HepG2 (cell line): ENCODE measurements at regions not wholly inside any gene's neighbourhood (a gene's known extent, or its start where the extent isn't known, plus 50 kb on each side); places are given as distances from the start of the nearest gene placed in this dataset.

Source experiments
- ATAC-seq: fragments of 200-7000 bp; cut with Tn5 transposase; 3 replicates; pipeline ENCODE4 v1.9.1; 2020; ENCODE audit warnings: mild to moderate bottlenecking, moderate library complexity
- BruUV-seq: library from RNA; stranded (reverse); fragments of 400-500 nt; replicated peaks from 2 replicates; lab custom pipeline; 2021; lab: Mats Ljungman, UMichigan
- CTCF ChIA-PET: fragments of 300-600 bp; formaldehyde crosslinking; extraction: SDS; loops from one replicate; lab custom pipeline; 2021; ENCODE audit warnings: low total read pairs, inconsistent platforms, low intra/inter-chr PET ratio; lab: Yijun Ruan, JAX
- POLR2A ChIA-PET: fragments of 350-600 bp; sonication (Branson Sonifier 250); formaldehyde crosslinking; loops from one replicate; lab custom pipeline; 2020; ENCODE audit warnings: antibody characterized with exemption, inconsistent platforms; lab: Yijun Ruan, JAX
- DNase-seq: peaks from one replicate; pipeline ENCODE4 v3.0.0-alpha.2; 2015; ENCODE audit warnings: low spot score
- FAIRE-seq: peaks from 3 replicates; lab custom pipeline; 2011; peaks lifted over from hg19 to GRCh38; lab: Jason Lieb, UNC
- H2AFZ ChIP-seq: one replicate; pipeline ENCODE4 v1.6.1; 2011; ENCODE audit warnings: low read length, inconsistent platforms
- H3K27ac ChIP-seq: fragments of 300-600 bp; 3 replicates; pipeline ENCODE4 v1.8.0; 2011; ENCODE audit warnings: mixed run types, mild to moderate bottlenecking, mixed read lengths, low read length, inconsistent platforms; ENCODE audit not compliant: insufficient read depth; ENCODE audit errors: extremely low read length
- H3K27me3 ChIP-seq, 2 experiments: fragments of 200-600 bp in 1 of 2; 2 replicates in 1 of 2; 3 replicates in 1 of 2; pipeline versions ENCODE4 v1.6.0 to v1.8.0; 2011; ENCODE audit warnings: low read length in 2 of 2, mild to moderate bottlenecking in 2 of 2, moderate library complexity in 2 of 2, inconsistent platforms in 1 of 2; ENCODE audit not compliant: insufficient read depth in 2 of 2, control insufficient read depth in 1 of 2
- H3K36me3 ChIP-seq, 2 experiments: fragments of 200-600 bp in 1 of 2; replicated peaks in 1 of 2; 2 replicates in 1 of 2; 3 replicates in 1 of 2; pipeline versions ENCODE4 v1.5.1 to v1.8.0; 2011; ENCODE audit warnings: low read length in 2 of 2, inconsistent platforms in 1 of 2; ENCODE audit not compliant: insufficient read depth in 2 of 2, control insufficient read depth in 1 of 2
- H3K4me1 ChIP-seq: 2 replicates; pipeline ENCODE4 v1.5.1; 2012; ENCODE audit warnings: low read length, inconsistent platforms; ENCODE audit not compliant: insufficient read depth
- H3K4me2 ChIP-seq: 2 replicates; pipeline ENCODE4 v1.6.0; 2011; ENCODE audit warnings: low read depth, low read length, inconsistent platforms
- H3K4me3 ChIP-seq, 3 experiments: fragments of 200-600 bp in 1 of 3; sonication (generic), shearing (Covaris generic) in 1 of 3; replicated peaks in 1 of 3; 2 replicates each; pipeline ENCODE4 v1.5.1; 2011 to 2016; ENCODE audit warnings: low read length in 3 of 3, inconsistent platforms in 2 of 3, low read depth in 2 of 3, mild to moderate bottlenecking in 2 of 3, control low read depth in 1 of 3, mixed read lengths in 1 of 3; ENCODE audit not compliant: insufficient read depth in 1 of 3
- H3K79me2 ChIP-seq: one replicate; pipeline ENCODE4 v1.6.1; 2011; ENCODE audit warnings: low read length, inconsistent platforms; ENCODE audit not compliant: insufficient read depth
- H3K9ac ChIP-seq: 2 replicates; pipeline ENCODE4 v1.6.0; 2011; ENCODE audit warnings: mild to moderate bottlenecking, low read depth, low read length, inconsistent platforms; ENCODE audit not compliant: insufficient read depth
- H3K9me3 ChIP-seq: 2 replicates; pipeline ENCODE4 v1.5.1; 2012; ENCODE audit warnings: mild to moderate bottlenecking, low read length
- H4K20me1 ChIP-seq: 2 replicates; pipeline ENCODE4 v1.6.0; 2011; ENCODE audit warnings: inconsistent platforms, mild to moderate bottlenecking, low read length, moderate library complexity; ENCODE audit not compliant: insufficient read depth
- CREM ChIP-seq, 2 experiments: sonication (generic) in 1 of 2; formaldehyde crosslinking in 1 of 2; IDR thresholded peaks; 2 replicates each; pipeline versions ENCODE4 v1.4.0 to v1.6.1; 2016 to 2020; ENCODE audit warnings: antibody characterized with exemption in 1 of 2, mild to moderate bottlenecking in 1 of 2, missing genetic modification reagents in 1 of 2
- DPF2 ChIP-seq: sonication (generic); formaldehyde crosslinking; IDR thresholded peaks from 2 replicates; pipeline ENCODE4 v1.4.0; 2020; ENCODE audit warnings: mild to moderate bottlenecking, low read depth, missing genetic modification reagents, borderline replicate concordance
- EHMT2 ChIP-seq: fragments of 200-600 bp; sonication (generic); IDR thresholded peaks from 2 replicates; pipeline ENCODE4 v1.7.0; 2017; ENCODE audit warnings: antibody characterized with exemption, low read depth, low read length, borderline replicate concordance
- ELF3 ChIP-seq: IDR thresholded peaks from 2 replicates; pipeline ENCODE4 v1.6.1; 2016; ENCODE audit warnings: missing genetic modification reagents, missing compliant biosample characterization
- ERF ChIP-seq: IDR thresholded peaks from 2 replicates; pipeline ENCODE4 v1.6.1; 2018; ENCODE audit warnings: missing biosample characterization, missing genetic modification reagents
- FOSL2 ChIP-seq: sonication (generic); formaldehyde crosslinking; IDR thresholded peaks from 2 replicates; pipeline ENCODE4 v1.4.0; 2020; ENCODE audit warnings: missing genetic modification reagents
- GATAD1 ChIP-seq: IDR thresholded peaks from 2 replicates; pipeline ENCODE4 v1.6.1; 2016; ENCODE audit warnings: missing genetic modification reagents, missing compliant biosample characterization
- HDAC1 ChIP-seq: sonication (generic); formaldehyde crosslinking; IDR thresholded peaks from 2 replicates; pipeline ENCODE4 v1.5.1; 2020; ENCODE audit warnings: mild to moderate bottlenecking, missing genetic modification reagents
- HMG20A ChIP-seq: IDR thresholded peaks from 2 replicates; pipeline ENCODE4 v1.6.1; 2016; ENCODE audit warnings: borderline replicate concordance
- KDM6A ChIP-seq: IDR thresholded peaks from 2 replicates; pipeline ENCODE4 v1.6.1; 2016; ENCODE audit warnings: low read depth
- NCOA5 ChIP-seq: sonication (generic); formaldehyde crosslinking; IDR thresholded peaks from 2 replicates; pipeline ENCODE4 v1.4.0; 2020; ENCODE audit warnings: missing genetic modification reagents
- NR0B2 ChIP-seq: sonication (generic); formaldehyde crosslinking; IDR thresholded peaks from 2 replicates; pipeline ENCODE4 v1.4.0; 2020; ENCODE audit warnings: mild to moderate bottlenecking, missing genetic modification reagents
- PHF21A ChIP-seq: sonication (generic); formaldehyde crosslinking; IDR thresholded peaks from 2 replicates; pipeline ENCODE4 v1.5.0; 2020; ENCODE audit warnings: mild to moderate bottlenecking, missing genetic modification reagents
- RXRB ChIP-seq: IDR thresholded peaks from 2 replicates; pipeline ENCODE4 v1.6.1; 2016; ENCODE audit warnings: borderline replicate concordance, missing genetic modification reagents, missing compliant biosample characterization
- SETDB1 ChIP-seq: sonication (generic); formaldehyde crosslinking; IDR thresholded peaks from 2 replicates; pipeline ENCODE4 v1.5.1; 2020; ENCODE audit warnings: missing genetic modification reagents, mild to moderate bottlenecking, borderline replicate concordance
- SOX6 ChIP-seq, 2 experiments: fragments of 450-650 bp in 1 of 2; sonication (generic) in 1 of 2; formaldehyde crosslinking in 1 of 2; IDR thresholded peaks; 2 replicates each; pipeline versions ENCODE4 v1.4.0 to v1.6.1; 2017 to 2020; ENCODE audit warnings: antibody characterized with exemption in 1 of 2, mild to moderate bottlenecking in 1 of 2, missing genetic modification reagents in 1 of 2
- TCF7 ChIP-seq: sonication (generic); IDR thresholded peaks from 2 replicates; pipeline ENCODE4 v1.6.1; 2016; ENCODE audit warnings: antibody characterized with exemption, low read depth
- ZNF503 ChIP-seq: sonication (generic); formaldehyde crosslinking; IDR thresholded peaks from 2 replicates; pipeline ENCODE4 v1.4.0; 2020; ENCODE audit warnings: missing genetic modification reagents
- ZNF572 ChIP-seq: sonication (generic); formaldehyde crosslinking; IDR thresholded peaks from 2 replicates; pipeline ENCODE4 v1.5.1; 2020; ENCODE audit warnings: mild to moderate bottlenecking, missing genetic modification reagents
- WGBS: methylation state at CpG from one replicate; pipeline ENCODE4 v1.1.6; 2017; ENCODE audit warnings: low lambda C conversion rate; 5-methylcytosine and 5-hydroxymethylcytosine counted together
- in situ Hi-C: cut with HindIII; loops from 2 replicates; pipeline ENCODE4 v1.10.0; 2017; ENCODE audit warnings: low pct_unique_long_range_greater_than_20kb; ENCODE audit not compliant: extremely low pct_ligation_motif_present
- intact Hi-C: fragments of 100-400 bp; cut with micrococcal nuclease; formaldehyde crosslinking; loops from one replicate; pipeline ENCODE4 v1.10.0; 2022; ENCODE audit not compliant: unreplicated experiment
- TF ChIP-seq, protein P1 (sequence below): sonication (generic); formaldehyde crosslinking; IDR thresholded peaks from 2 replicates; pipeline ENCODE4 v1.8.0; 2022; ENCODE audit warnings: missing genetic modification reagents, mild to moderate bottlenecking, inconsistent platforms, borderline replicate concordance
- TF ChIP-seq, protein P2 (sequence below): sonication (generic); formaldehyde crosslinking; IDR thresholded peaks from 2 replicates; pipeline ENCODE4 v1.8.1; 2023; ENCODE audit warnings: mild to moderate bottlenecking, moderate library complexity, missing genetic modification reagents

DNA sequence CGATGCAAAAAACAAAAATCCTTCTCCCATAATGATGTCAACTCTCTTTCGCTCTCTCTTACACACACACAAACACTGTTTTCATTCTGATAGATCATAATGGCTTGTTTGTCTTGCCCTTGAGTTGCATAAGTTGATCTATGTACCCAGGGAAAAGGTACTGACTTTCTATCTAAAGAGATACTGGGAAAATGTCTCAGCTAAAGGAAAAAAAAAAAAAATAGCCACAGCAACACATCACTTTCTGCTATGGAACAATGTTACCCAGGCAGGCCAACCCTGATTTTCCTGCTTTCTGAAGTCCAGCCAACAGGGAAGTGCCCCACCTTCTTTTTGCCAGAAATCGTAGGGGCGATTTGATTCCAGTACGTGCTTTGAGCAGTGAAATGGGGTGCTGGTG lies 212.6 kb upstream of the ACTBL2 start:
- Histone ChIP-seq H3K9me3 (no peaks in the 10 kb centered on the region), H3K36me3 (no peaks in the 10 kb centered on the region), H3K4me2 (peak overlapping the region; percentile 73), H3K4me3 (peak overlapping the region; percentile 23 to 45 (median 45); a peak in 4 of 6 replicates), H4K20me1 (no peaks in the 10 kb centered on the region), H3K79me2 (no peaks in the 10 kb centered on the region), H2AFZ (peak overlapping the region; percentile 89), H3K27ac (peak overlapping the region; percentile 85), H3K9ac (peak overlapping the region; percentile 60; the same call in 1 of the 2 replicates), H3K4me1 (peaks cover 49% of the 10 kb centered on the region), H3K27me3 (no peaks in the 10 kb centered on the region)
- intact Hi-C loops (loop anchor here (2.0 to 10.0 kb wide), 2 partner anchors 44 to 520 kb away; partner anchors contain the start of gene GPBP1), in situ Hi-C loops (no loop called here)
- WGBS: 23% methylated on average over 5 of the region's 5 CpGs
- ChIA-PET CTCF (no interaction called here), POLR2A (interaction anchor here (1.1 kb wide), 1 partner anchor 44 kb away, joined by 13 read pairs; no protein-coding TSS in a partner anchor)
- DNase-seq: peak; percentile 91
- peak; percentile 78 for FAIRE-seq
- BruUV-seq: no TSS peak
- ATAC-seq: peak; percentile 67
- TF ChIP-seq NCOA5 (CRISPR knock-in tag): no peak
- TF ChIP-seq FOSL2 (CRISPR knock-in tag): peak; percentile 72
- TF ChIP-seq ELF3: 0 out of 2 replicates have a peak, but pooled peaks have one; percentile 44
- TF ChIP-seq GATAD1 (CRISPR knock-in tag): peak; percentile 45; the same call in 1 of the 2 replicates
- TF ChIP-seq RXRB (CRISPR knock-in tag): peak; percentile 71; the same call in 1 of the 2 replicates
- no peak for TF ChIP-seq ZNF572
- no peak for TF ChIP-seq SETDB1
- TF ChIP-seq, protein P1, sequence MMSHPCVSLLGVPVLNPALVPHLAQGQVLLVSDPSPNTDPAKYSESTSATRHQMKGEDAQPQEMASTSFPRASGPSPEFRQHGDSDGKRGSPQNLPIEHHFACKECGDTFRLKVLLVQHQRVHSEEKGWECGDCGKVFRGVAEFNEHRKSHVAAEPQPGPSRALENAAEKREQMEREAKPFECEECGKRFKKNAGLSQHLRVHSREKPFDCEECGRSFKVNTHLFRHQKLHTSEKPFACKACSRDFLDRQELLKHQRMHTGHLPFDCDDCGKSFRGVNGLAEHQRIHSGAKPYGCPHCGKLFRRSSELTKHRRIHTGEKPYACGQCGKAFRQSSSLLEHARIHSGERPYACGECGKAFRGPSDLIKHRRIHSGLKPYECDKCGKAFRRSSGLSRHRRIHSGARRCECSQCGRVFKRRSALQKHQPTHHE (CRISPR knock-in tag): no peak
- peak; percentile 87 for TF ChIP-seq HMG20A (CRISPR knock-in tag)
- TF ChIP-seq, protein P2, sequence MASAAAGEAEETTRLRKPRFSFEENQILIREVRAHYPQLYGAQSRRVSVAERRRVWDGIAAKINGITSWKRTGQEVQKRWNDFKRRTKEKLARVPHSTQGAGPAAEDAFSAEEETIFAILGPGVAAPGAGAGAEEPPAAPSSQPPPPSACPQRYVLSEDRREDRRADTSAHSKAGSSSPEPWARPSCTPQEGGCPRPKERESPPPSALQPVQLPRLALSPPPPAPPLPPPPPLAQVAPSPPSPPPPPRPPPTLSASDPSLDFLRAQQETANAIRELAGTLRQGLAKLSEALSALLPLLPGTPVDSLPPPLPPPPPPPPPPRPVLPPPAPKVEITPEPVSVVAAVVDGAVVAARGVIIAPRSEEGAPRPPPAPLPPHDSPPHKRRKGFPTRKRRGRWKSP: peak; percentile 23; the same call in 1 of the 2 replicates
- TF ChIP-seq EHMT2: peak; percentile 56; the same call in 1 of the 2 replicates
- TF ChIP-seq PHF21A (CRISPR knock-in tag): peak; percentile 43; the same call in 1 of the 2 replicates
- 0 out of 2 replicates have a peak, but pooled peaks have one; percentile 17 for TF ChIP-seq ERF (CRISPR knock-in tag)
- TF ChIP-seq KDM6A (CRISPR knock-in tag): peak; percentile 62; the same call in 1 of the 2 replicates
- no peak for TF ChIP-seq ZNF503 (CRISPR knock-in tag)
- TF ChIP-seq TCF7: no peak
- 0 out of 2 replicates have a peak, but pooled peaks have one; percentile 70 for TF ChIP-seq DPF2 (CRISPR knock-in tag)
- no peak for TF ChIP-seq NR0B2 (CRISPR knock-in tag)
- peak; percentile 62; the same call in 1 of the 2 replicates for TF ChIP-seq CREM (IDR thresholded peaks at IDR 0.05)
- no peak for TF ChIP-seq CREM (CRISPR knock-in tag; IDR thresholded peaks at IDR 0.05)
- TF ChIP-seq SOX6 (IDR thresholded peaks at IDR 0.05): no peak
- TF ChIP-seq SOX6 (CRISPR knock-in tag; IDR thresholded peaks at IDR 0.05): peak; percentile 79
- peak; percentile 57 for TF ChIP-seq HDAC1 (CRISPR knock-in tag)
